ENCODE measurements at regions not wholly inside any gene's neighbourhood (a gene's known extent, or its start where the extent isn't known, plus 50 kb on each side); places are given as distances from the start of the nearest gene placed in this dataset.

DNA sequence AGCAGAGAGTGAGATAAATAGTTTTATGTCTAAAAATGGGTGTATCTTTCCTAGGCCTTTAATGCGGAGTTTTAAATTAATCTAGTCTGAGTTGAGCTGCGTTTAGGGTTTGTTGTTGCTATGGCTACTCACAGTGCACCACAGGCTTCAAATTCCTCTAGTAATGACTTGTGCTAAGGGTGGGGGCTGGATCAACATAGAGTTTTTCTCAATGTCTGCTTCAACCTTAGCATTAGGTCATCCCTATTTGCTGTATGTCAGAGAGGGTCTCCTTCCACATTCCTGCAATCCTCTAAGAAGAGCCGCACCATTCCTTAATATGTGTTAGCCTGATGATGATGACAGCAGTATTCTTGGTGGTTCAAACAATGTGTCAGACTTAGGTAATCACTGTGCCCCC is 465.6 kb upstream of the KIF2A start:
- no peak for DNase-seq

DNA sequence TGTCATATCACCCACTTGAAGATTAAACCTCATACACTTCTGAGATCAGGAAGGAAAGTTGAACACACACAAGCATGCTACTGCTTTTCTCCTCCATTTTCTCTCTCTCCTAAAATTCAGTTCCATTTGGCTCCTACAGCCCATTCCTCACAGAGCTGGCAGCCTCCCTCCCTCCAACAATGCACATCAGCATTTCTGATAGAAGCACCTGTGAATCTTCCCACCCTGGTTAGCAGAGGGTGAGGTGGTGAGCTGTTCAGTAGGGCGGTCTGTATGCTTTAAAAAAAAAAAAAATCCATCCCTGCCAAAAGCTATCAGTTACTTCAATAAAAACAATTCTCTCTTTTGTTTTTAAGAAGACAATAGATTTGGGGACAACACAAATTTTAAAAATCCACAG is 463.2 kb upstream of the KIF2A start:
- no peak for DNase-seq

DNA sequence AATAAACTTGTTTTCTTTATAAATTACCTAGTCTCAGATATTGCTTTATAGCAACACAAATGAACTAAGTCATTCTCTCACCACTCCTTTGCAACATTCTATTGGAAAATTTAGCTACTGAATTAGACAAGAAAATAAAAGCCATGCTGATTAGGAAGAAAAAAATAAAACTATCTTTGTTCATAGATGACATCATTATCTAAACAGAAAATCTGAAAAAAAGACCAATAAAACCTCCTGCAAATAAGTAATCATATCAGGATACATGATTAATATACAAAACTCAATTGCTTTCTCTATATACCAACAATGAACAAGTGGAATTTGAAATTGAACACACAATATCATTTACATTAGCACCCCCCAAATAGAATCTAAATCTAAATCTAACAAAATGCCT is 455.3 kb upstream of the KIF2A start:
- no peak for DNase-seq

DNA sequence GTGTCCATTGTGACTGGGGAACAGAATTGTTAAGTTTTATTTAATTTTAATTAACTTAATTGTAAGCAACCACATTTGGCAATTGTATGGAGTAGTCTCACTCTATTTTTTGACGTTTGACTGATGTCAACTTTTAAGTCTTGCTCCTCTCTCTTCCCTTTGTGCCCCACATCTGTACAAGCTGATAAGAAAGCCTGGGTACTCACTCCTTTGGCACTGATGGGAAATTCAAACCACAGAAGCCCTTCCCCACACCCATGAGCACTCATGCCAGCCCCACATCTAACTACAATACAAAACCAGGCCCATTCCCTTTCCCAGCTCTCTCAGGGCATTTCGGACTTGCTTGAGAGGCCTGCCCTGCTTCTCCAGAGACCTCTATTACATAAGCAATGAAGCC is 451.5 kb upstream of the KIF2A start:
- no peak for DNase-seq

DNA sequence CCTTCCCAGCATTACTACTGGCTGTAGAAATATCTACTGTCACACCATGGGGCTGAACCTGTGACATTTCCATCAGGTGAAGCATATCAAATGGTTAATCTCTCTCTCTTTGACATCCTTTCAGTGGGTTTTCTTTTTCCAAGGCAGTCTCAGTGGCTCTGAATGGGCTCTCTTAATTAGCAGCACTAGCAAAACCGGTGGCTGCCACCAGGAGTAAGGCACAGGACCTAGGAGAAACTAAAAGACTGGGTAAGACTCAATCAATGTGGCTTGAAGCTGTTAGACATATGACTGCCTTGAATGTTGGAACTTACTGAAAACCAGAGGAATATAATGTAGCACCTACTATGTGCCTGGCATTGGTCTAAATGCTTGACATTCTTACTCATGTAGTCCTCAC is 445.0 kb upstream of the KIF2A start:
- DNase-seq = no peak

DNA sequence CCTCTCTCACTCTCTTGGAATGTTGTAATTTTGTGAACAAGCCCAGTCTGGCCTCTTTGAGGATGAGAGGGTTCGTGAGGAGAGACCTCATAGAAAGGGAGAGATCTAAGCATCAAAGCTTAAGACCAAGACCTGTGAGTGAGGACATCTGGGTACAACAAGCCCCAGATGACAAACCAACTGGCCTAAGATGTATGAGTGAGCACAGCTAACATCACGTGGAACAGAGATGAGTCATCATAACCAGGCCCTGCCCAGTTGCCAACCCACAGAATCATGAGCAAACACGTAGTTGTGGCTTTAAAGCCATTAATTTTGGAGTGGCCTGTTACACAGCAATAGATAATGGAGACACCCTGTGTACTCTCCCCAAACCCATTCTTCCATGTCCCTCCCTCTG is 439.1 kb upstream of the KIF2A start:
- DNase-seq = no peak

DNA sequence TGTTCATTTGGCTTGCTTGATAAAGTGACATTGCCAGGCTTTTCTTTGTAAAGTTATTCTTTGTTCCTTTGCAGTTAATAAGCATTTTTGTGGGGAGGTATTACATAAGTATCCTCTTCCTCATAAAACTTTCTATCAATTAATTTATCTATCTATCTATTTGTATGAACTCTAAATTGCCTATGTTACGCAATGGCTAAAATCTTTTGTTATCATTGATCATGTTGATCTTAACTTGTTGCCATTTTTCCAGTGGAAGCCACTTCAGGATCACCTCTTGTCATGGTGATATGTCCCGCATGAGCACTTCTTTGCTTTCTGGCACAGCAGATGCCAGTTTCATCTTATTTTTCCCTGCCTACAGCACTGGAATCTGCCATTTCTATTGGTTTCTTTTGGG is 436.7 kb upstream of the KIF2A start:
- no peak for DNase-seq

DNA sequence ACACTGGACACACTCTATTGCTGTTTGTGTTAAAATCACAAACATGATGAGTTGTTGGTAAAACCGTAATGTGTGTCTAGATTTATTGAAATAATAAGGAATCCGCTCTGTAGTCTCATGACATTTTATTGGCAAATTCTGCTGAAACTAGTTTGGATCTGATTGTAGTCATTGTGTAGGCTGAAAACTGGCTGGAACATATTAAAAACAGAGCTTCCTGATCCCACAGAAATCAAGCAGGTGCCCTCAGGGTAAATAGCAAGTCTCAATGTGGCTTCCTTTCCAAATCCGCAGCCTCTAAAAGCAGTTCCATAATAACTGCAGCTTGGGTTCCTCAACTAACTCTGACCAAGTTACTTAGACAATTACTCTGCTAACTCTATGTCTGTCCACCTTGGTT is 427.5 kb upstream of the KIF2A start:
- no peak for DNase-seq

DNA sequence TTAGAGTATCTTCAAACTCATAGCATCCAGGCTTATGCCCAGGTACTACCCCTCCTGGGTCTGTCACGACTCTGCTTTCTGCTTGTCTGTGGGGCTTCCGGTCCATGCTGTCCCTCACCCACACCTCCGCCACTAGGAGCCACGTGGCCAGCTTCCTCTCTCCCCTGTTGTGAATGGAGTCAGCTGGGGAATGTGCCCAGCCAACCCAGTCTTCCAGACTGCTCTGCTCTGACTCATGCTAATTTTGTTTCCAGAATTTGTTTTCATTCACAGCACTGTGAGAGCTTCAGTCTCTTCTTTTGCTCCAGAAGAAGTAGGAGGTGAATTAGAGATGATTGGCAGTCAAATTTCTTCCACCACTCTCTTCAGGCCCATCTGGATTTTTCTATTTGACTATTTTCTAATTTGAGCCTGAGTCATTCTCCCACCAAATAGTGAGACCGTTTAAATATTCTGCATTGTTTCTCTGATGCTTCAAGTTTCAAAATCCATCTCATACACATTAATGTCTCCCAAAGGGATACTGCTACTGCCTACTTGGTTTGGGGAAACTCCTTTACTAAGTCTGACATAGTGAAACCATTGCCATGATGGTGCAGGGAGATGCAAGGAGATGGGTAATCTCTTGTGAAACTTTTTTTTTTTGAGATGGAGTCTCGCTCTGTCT is 424.1 kb upstream of the KIF2A start:
- no peak for DNase-seq

DNA sequence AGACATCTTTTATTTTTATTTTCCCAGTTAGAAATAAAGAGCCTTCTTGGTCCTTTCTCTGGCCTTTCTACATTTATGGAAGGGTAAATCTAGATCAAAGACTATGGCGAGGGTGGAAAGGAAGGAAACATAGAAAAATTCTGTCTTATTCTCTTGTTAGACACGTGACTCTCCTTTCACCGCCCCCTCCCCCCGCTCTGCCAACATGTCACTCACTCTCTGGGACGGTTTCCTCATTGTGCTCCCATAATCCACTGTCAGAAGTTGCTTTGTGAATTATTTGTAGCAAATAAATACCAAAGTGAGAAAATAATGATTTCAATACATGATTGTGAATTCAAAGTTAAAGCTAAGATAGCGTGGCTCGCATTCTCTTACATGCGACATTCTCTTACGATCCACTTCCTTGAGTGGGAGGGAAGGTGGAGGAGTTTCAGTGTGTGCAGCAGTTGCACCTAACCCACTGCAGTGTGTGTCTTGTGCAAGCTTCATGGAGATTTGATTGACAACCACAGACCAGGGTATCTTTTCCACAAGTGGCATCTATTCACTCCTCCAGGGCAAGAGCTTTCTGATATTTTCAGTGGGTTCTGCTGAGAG is 423.0 kb upstream of the KIF2A start:
- DNase-seq = no peak

DNA sequence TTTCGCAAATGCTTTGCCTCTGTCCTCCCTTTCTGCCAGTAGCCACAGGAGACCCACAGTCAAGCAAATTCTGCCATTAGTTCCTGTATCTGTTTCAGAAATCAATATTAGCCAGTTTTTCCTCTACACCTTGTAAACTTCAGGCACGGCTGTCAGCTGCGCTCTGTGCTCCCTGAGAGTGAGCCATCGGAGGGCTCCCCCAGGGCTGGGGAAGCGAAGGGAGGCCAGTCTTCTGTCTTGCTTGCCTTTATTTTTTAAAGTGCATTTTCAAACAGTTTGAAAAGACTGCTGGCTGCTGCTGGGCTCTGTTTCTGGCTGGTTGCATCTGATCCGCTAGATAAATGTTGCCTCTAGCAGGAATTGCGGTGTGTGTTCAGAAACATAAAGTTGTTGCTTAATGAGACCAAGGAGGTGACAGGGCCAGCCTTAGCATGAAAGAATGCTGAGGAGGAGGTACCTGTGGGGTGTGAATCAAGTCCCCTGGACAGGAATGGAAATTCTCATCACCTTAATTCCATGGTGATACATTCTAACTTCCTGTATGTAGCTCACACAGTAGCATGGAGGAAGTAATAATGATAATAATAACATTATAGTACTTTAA is 421.7 kb upstream of the KIF2A start:
- DNase-seq = no peak

DNA sequence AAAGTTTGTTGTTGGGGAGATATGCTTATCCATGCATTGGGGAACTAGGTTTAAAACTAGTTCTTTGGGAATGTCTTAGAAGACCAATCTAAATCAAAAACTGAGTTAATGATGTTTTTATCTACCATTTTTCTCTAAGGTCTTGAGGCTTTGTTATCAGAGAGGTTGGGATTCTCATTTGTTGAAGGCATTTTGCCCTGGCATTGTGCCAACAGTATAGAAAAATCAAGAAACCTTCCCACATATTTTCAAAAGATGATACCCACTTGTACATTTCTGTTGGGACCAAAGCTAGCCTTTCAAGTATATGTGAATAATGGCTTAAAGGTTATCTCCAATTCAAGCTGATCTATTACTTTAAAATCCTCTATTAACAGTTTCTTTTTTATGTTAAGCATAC is 419.8 kb upstream of the KIF2A start:
- DNase-seq = no peak

DNA sequence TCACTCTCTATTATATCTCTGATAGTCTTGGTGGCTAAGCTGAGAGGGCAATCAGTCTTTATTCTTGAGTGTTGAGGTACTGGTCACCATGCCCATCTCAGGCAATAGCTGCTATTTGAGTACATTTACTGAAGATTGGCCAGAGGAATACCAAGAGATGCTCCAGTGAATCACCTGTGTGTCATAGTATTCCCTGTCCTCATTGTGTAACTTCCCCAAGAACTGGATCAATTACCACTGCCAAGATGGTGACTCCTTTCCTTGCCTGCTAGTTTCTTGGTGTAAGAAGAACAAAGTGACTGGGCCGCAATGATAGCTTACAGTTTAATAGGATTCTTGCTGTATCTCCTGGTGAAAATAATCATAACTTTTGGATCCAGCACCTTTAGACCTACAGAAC is 418.7 kb upstream of the KIF2A start:
- no peak for DNase-seq

DNA sequence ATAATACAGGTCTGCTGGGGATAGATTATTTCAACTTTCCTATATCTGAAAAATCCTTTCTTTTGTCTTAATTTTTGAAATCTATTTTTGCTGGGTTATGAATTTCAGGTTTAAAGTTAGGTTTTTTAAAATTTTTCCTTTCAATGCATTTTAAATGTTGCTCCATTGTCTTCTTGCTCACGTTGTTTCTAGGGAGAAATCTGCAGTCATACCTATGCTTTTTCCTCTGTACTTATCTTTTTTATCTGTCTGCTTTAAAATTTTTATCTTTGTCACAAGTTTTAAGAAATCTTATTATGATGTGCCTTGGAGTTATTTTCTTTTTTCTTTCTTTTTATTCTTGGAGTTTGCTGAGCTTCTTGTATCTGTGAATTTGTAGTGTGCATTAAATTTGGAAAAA is 412.0 kb upstream of the KIF2A start:
- DNase-seq = no peak

DNA sequence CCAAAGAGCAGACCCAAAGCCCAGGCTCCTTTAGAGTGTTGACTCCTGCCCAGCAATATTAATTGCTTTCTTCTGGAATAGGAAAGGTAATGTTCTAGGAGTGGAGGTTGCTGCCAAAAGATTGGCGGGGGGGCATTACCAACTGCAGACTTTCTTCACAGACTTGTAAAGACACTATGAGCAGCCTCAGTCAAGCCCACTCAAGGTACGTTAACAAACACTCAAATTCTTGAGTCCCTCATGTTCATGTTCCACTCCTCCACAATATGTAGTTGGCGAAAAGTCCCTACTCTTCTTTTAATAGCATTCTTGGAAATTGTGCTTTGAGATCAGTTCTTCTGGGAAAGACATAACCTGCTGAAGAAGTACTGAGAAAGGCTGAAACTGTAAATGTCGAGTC is 409.2 kb upstream of the KIF2A start:
- no peak for DNase-seq

DNA sequence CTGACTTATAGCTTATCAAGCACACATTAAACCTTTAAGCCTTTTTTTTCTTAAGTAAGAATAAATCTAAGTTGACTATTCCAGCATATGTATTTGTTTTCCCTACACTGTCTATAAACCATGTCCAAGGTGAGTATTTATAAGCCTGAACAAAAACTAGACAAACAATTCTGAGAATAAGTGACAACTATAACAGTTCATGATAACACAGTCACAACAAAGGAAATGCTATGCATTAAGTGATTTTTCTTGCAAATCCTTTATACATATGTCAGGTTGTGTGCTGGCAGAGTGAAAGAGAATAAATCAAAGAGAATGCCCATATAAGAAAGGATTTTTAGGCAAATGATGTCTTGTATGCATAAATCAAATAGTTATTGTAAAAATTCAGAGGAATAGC is 408.8 kb upstream of the KIF2A start:
- DNase-seq = no peak

DNA sequence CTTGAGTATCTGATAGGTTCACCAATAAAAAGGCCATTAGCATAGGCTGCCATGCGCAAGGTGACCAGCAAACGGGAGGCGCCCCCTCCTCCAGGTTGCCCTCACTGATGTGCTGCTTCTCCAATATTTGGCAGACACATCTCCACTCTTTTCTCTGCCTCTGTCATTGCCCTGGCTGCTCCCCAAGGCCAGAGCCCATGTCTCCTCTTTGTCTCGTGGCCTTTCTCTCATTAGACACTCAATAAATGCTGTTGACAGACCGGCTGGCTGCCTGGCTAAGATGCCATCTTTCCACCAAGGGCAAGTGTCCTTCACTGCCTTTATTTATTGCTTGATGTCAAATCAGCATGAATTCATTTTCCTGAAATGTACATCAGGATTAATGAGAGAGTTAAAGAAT is 404.0 kb upstream of the KIF2A start:
- no peak for DNase-seq

DNA sequence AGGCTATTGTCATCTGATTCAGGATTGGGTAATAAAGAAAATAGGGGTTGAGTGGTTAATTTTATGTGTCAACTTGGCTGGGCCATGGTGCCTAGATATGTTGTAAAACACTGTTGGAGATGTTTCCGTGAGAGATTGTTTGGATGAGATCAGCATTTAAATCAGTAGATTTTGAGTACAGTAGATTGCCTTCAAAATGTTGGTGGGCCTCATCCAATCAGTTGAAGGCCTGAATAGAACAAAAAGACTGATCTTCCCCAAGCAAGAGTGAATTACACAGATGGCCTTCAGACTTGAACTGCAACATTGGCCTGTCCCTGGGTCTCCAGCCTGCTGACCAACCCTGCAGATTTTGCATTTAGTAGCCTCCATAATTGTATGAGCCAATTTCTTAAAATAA is 401.3 kb upstream of the KIF2A start:
- no peak for DNase-seq

DNA sequence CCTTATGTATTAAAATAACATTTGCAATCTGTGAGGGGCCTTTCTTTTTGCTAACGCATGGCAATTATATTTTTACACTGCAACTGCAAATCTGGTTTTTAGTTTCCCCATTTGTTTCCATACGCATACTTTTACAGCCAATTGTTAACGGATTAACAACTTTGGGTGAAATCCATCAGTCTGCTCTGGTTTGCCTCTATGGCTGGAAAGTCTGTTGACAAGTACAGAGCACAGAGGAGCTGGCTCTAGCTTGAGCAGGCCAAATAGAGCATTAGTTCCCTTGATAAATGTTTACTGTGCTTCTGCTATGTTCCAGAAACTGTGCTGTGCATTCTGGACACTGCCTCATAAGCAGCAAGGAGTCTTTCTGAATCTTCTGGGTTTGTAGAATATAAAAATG is 400.4 kb upstream of the KIF2A start:
- no peak for DNase-seq

DNA sequence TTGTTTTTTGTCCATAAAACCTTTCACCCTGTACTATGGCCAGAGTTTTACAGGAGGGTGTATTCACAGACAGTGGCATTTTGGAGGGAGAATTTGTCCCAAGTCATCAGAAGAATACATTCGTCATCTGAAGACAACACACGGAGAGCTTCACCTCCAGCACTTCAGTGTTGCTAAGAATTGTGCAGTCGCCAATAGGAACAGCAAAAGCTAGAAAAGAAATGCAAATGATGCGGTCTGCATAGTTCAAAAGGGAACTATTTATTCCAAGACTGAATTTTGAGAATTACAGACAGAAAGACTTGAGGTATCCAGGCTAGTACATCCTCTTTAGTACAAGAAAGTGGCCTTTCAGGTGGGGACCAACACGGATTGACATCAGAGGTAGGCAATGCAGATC is 399.2 kb upstream of the KIF2A start:
- DNase-seq = no peak

DNA sequence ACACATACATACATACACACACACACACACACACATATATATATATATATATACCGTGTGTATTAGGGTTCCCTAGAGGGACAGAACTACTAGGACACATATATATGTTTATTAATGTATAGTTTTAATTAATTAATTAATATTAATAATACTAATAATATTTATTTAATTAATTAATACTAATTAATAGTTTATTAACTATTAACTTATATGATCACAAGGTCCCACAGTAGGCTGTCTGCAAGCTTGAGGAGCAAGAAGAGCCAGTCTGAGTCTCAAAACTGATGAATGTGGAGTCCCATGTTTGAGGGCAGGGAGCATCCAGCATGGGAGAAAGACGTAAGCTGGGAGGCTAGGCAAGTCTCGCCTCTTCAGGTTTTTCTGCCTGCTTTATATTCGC is 398.0 kb upstream of the KIF2A start:
- DNase-seq = no peak

DNA sequence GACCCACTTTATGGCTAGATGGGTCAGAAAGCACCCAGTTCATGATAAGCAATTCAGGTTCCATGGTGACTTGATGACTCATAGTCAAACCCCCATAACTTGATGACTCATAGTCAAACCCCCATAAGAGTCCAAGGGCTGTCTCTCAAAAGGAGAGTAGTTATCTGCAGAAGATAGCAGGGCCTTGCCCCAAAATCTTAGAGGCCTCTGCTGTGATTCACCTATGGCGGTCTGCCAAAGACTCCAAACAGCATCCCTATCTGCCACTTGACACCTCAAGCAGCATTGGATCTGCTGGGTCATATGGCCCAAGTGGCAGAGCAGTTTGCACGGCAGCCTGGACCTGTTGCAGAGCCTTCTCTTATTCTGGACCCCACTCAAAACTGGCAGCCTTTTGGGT is 395.2 kb upstream of the KIF2A start:
- DNase-seq = no peak

DNA sequence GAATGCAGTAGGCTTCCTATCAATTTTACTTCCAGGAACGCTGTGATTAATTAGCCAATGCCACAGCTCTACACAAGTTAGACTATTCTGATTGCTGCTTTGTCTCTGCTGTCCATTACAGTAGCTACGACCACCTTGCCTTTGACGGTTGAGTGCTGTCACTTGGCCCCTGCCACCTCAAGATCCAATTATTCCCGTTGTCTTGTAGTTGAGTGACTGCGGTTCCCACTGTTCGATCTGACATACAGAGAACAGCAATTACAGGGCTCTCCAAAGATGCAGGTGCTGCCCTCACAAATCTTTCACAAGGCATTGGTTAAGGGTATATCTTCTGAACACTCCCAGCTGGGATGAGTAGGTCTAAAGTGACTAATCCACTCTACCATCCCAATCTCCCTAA is 393.4 kb upstream of the KIF2A start:
- no peak for DNase-seq

DNA sequence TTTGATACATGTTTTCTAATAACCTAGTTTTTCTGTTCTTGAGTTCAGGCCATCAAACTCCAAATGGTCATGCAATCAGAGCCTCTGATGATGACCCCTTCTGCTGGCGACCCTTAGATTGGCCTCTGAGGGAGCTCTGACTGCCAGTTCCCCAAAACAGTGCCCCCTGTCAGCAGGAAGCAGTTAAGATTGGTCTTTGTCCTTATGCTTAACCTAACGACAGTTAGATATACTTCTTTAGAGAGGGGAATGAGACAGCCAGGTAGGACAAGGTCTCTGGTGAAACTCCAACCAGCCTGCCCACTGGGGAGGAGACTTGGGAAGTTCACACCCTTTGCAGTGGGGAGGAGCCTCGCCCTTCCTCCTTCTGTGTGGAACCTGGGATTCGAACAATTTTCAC is 390.4 kb upstream of the KIF2A start:
- no peak for DNase-seq

Measured in activated T-cell treated with anti-CD3 and anti-CD28 coated beads, Interleukin-2, amount 50 U/mL, for 1 hour (primary cell).